ENCODE measurements at regions not wholly inside any gene's neighbourhood (a gene's known extent, or its start where the extent isn't known, plus 50 kb on each side); places are given as distances from the start of the nearest gene placed in this dataset.

DNA sequence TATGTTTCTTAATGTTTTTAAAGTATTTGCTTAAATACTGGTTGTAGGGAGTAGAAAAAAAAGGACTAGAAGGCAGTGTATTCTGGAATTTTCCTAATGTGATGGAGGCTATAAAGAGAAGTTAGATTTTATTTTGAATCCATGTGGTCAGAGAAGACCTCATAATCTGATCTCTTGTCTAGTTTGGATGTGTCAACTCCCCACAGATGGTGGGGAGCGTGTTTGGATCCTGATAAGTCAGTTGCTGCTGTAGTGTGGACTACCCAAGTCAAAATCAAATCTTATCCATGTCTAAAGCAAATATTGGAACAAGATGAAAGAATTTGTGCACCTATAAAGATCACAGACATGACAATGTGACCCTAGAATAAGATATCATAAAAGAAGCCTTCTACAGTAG lies 918.0 kb downstream of the LTN1 start:
- Histone ChIP-seq H3K27ac (no peak overlapping the region), H3K4me1 (no peaks in the 10 kb centered on the region), H3K36me3 (no peaks in the 10 kb centered on the region), H3K9me3 (no peaks in the 10 kb centered on the region), H3K27me3 (no peaks in the 10 kb centered on the region), H3K4me3 (no peak overlapping the region)
- TF ChIP-seq POLR2AphosphoS5 (IDR thresholded peaks at IDR 0.05): no peak
- TF ChIP-seq POLR2A (IDR thresholded peaks at IDR 0.05): no peak
- TF ChIP-seq, protein P1, sequence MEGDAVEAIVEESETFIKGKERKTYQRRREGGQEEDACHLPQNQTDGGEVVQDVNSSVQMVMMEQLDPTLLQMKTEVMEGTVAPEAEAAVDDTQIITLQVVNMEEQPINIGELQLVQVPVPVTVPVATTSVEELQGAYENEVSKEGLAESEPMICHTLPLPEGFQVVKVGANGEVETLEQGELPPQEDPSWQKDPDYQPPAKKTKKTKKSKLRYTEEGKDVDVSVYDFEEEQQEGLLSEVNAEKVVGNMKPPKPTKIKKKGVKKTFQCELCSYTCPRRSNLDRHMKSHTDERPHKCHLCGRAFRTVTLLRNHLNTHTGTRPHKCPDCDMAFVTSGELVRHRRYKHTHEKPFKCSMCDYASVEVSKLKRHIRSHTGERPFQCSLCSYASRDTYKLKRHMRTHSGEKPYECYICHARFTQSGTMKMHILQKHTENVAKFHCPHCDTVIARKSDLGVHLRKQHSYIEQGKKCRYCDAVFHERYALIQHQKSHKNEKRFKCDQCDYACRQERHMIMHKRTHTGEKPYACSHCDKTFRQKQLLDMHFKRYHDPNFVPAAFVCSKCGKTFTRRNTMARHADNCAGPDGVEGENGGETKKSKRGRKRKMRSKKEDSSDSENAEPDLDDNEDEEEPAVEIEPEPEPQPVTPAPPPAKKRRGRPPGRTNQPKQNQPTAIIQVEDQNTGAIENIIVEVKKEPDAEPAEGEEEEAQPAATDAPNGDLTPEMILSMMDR (IDR thresholded peaks at IDR 0.05): no peak
- no peak for TF ChIP-seq EP300 (IDR thresholded peaks at IDR 0.05)
- no peak for DNase-seq
- ATAC-seq (ENCODE audit: low FRiP score in 2 of 2): no peak
- WGBS, 2 donors: 0 to 29% methylated on average over 1 of the region's 1 CpG

DNA sequence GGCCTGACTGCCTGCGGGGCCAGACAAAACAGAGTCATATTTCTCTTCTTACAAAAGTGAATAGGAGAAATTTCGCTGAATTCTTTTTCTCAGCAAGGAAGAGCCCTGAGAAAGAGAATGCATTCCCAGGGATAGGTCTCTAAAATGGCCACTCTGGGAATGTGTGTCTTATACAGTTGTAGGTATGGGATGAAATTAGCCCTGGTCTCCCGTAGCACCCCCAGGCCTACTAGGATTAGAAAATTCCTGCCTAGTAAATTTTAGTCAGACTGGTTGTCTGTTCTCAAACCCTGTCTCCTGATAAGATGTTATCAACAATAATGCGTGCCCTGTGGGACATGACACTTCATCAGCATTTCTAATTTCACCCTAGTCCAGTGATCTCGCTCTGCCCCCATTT lies 920.1 kb downstream of the LTN1 start:
- Histone ChIP-seq H3K4me1 (no peaks in the 10 kb centered on the region), H3K27me3 (no peaks in the 10 kb centered on the region), H3K36me3 (no peaks in the 10 kb centered on the region), H3K27ac (no peak overlapping the region), H3K9me3 (no peaks in the 10 kb centered on the region), H3K4me3 (no peak overlapping the region)
- 72 to 77% methylated on average over 5 of the region's 5 CpGs for WGBS, 2 donors
- TF ChIP-seq EP300 (IDR thresholded peaks at IDR 0.05) (no peak), POLR2AphosphoS5 (IDR thresholded peaks at IDR 0.05) (no peak), POLR2A (IDR thresholded peaks at IDR 0.05) (no peak)
- TF ChIP-seq, protein P1 (IDR thresholded peaks at IDR 0.05): no peak
- DNase-seq (no peak), ATAC-seq (ENCODE audit: low FRiP score in 2 of 2) (no peak)

DNA sequence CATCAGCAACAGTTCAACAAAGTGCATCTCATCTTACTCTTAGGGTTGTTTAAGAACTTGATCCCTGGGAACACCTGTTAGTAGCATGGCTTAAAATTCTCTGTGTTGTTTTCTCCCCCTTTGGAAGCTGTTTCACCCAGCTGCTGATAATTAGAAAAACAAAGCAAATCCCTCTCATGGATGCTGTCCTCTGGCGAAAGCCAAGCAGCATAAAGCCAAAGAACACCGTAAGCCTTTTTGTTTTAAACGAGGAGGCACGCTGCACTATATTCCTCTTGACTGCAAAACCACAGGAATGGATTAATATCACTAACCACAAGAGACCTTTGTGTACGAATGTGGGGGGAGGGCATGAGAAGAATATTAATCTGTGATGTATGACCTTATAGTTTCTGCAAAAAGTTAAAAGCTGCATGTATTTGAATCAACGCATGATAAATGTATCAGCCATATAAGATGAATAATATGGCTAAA lies 923.2 kb downstream of the LTN1 start:
- H3K27ac ChIP-seq: no peak overlapping the region
- TF ChIP-seq, protein P1 (IDR thresholded peaks at IDR 0.05): no peak
- no peak for TF ChIP-seq POLR2AphosphoS5 (IDR thresholded peaks at IDR 0.05)
- TF ChIP-seq POLR2A (IDR thresholded peaks at IDR 0.05): no peak
- no peak for TF ChIP-seq EP300 (IDR thresholded peaks at IDR 0.05)

DNA sequence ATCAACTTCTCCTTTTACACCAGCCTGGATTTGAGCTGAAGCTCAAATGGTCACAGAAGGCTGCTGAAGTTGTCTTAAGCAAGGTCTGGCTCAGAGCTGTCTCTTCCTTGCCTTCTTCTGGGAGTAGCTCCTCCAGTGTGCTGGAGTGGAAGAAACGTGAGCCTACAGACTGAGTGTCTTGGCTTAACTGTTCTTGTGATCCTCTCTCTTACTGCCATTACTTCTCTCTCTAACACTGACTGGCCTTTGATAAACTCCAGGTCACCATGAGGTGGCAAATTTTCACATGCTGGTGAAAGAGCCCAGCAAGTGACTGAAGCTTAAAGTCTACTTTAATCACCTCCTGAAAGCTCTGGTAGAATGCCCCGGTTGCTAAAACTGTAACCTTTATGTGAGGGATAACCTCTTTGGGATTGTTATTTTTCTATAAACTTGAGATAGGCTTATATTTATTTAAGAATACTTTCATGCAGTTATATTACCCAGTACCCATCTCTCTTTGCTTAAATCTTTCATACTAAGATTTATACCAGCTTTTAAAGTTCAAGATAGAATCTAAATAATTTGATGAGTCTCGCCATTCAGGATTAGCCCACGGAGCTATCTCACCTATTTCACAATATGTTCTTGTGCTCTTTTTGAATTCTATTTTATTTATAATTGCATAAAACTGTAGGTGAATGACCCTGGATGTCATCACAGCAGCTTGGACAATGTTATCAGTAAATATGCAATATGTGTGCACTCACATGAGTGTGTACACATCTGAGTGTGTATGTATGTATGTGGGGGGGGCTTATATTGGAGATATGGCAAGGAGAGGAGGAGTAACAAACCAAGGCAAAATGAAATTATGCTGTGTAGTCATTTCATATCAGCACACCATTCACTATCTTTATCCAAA lies 924.0 kb downstream of the LTN1 start:
- no peaks in the 10 kb centered on the region for H3K4me1 ChIP-seq

More for the DNA sequence above, 923.2 kb downstream of the LTN1 start:
- H3K4me1 ChIP-seq: no peaks in the 10 kb centered on the region
- DNase-seq: no peak
- no peaks in the 10 kb centered on the region for H3K27me3 ChIP-seq
- no peaks in the 10 kb centered on the region for H3K36me3 ChIP-seq
- 57% methylated on average over 6 of the region's 6 CpGs for WGBS, 2 donors
- no peaks in the 10 kb centered on the region for H3K9me3 ChIP-seq
- no peak overlapping the region for H3K4me3 ChIP-seq
- ATAC-seq (ENCODE audit: low FRiP score in 2 of 2): no peak

More for the DNA sequence above, 924.0 kb downstream of the LTN1 start:
- ATAC-seq (ENCODE audit: low FRiP score in 2 of 2) (no peak), DNase-seq (no peak)
- WGBS, 2 donors: 70 to 71% methylated on average over 4 of the region's 4 CpGs
- no peak overlapping the region for H3K4me3 ChIP-seq
- H3K9me3 ChIP-seq: no peaks in the 10 kb centered on the region
- H3K27me3 ChIP-seq: no peaks in the 10 kb centered on the region
- TF ChIP-seq POLR2AphosphoS5 (IDR thresholded peaks at IDR 0.05): no peak
- TF ChIP-seq, protein P1 (IDR thresholded peaks at IDR 0.05): no peak
- TF ChIP-seq POLR2A (IDR thresholded peaks at IDR 0.05): no peak
- no peak for TF ChIP-seq EP300 (IDR thresholded peaks at IDR 0.05)
- H3K27ac ChIP-seq: no peak overlapping the region
- no peaks in the 10 kb centered on the region for H3K36me3 ChIP-seq
